ENCODE measurements at regions not wholly inside any gene's neighbourhood (a gene's known extent, or its start where the extent isn't known, plus 50 kb on each side); places are given as distances from the start of the nearest gene placed in this dataset.

DNA sequence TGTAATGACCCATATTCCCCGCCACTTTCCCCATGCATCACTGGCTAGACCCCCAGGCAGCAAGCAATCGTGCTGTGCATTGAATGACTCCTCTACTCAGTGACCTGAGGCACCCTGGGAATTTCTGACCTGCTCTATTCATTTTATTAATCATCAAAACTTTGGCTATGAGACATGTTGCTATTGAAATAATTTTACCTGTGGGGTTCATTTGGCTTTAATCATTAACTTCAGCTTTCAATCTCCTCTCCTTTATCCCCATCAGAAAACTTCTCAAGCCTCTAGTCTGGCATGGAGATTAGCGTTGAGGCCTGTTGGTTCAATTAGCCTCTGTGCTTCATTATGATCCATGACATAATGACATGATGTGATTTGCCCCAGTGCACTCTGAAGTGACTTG lies 429.0 kb downstream of the ZNF608 start:
- no peak overlapping the region for H3K9ac ChIP-seq (ENCODE audit: low read depth in 2 of 2, low read length in 2 of 2)
- TF ChIP-seq, protein P1, sequence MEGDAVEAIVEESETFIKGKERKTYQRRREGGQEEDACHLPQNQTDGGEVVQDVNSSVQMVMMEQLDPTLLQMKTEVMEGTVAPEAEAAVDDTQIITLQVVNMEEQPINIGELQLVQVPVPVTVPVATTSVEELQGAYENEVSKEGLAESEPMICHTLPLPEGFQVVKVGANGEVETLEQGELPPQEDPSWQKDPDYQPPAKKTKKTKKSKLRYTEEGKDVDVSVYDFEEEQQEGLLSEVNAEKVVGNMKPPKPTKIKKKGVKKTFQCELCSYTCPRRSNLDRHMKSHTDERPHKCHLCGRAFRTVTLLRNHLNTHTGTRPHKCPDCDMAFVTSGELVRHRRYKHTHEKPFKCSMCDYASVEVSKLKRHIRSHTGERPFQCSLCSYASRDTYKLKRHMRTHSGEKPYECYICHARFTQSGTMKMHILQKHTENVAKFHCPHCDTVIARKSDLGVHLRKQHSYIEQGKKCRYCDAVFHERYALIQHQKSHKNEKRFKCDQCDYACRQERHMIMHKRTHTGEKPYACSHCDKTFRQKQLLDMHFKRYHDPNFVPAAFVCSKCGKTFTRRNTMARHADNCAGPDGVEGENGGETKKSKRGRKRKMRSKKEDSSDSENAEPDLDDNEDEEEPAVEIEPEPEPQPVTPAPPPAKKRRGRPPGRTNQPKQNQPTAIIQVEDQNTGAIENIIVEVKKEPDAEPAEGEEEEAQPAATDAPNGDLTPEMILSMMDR (IDR thresholded peaks at IDR 0.05): no peak
- no peaks in the 10 kb centered on the region for H3K27me3 ChIP-seq
- H3K36me3 ChIP-seq: no peaks in the 10 kb centered on the region
- no peak overlapping the region for H3K27ac ChIP-seq
- no peaks in the 10 kb centered on the region for H3K4me1 ChIP-seq
- intact Hi-C loops (cut with DNase I): no loop called here
- no peak overlapping the region for H3K4me3 ChIP-seq
- no peak for DNase-seq
- H3K9me3 ChIP-seq: no peaks in the 10 kb centered on the region

DNA sequence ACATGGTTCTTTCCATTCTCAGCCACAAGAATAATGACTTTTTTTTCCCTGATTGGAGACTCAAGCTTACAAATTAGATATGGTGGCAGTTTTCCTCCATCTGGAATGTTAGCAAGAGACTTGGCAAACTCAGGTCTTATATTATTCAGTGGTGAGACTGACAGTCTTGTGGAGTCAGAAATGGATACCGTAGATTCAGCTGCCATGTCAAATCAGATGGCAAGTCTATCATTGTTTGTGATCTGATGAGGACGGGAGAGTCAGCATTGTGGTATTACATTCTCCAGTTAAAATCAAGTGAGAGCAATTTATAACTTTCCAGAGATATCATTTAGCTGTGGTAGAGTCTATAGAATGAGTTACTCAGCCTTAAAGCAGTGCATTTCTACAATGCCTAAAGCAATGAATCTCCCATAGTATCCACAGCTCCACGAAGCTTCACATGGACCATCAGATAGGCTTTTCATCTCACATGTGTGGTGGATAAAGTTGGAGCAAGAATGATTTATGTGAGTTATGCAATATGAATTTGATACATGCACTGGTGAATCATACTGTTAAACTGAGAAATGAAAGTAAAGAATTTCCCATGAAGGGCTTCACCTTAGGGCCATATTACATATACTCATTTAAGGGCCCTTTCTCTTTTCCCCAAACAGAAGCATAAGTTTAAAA lies 430.6 kb downstream of the ZNF608 start:
- Histone ChIP-seq H3K27me3 (no peaks in the 10 kb centered on the region), H3K9me3 (no peaks in the 10 kb centered on the region), H3K36me3 (no peaks in the 10 kb centered on the region), H3K4me3 (no peak overlapping the region), H3K4me1 (no peaks in the 10 kb centered on the region), H3K9ac (ENCODE audit: low read depth in 2 of 2, low read length in 2 of 2) (no peak overlapping the region), H3K27ac (no peak overlapping the region)
- intact Hi-C loops (cut with DNase I): no loop called here
- TF ChIP-seq, protein P1 (IDR thresholded peaks at IDR 0.05): no peak
- DNase-seq: no peak

DNA sequence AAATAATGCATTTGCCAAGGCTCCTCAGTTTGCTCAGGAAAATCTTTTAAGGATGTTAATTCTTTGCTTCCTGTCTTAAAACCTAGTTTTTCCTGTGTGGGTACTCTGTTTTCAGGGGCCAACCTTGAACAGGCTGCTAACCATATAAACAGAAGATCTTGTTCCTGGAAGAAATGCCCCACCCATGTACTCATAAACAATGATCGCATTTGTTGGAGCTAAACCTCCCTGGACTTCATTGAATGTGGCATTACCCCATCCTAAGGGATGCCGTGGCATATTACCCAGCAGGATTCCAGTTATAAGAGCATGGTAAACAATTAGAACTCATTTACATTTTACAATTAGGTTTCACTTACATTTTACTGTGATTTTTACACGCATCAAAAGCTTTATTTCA lies 436.0 kb downstream of the ZNF608 start:
- peak; percentile 24 for DNase-seq
- Histone ChIP-seq H3K36me3 (no peaks in the 10 kb centered on the region), H3K4me1 (no peaks in the 10 kb centered on the region), H3K9ac (ENCODE audit: low read depth in 2 of 2, low read length in 2 of 2) (no peak overlapping the region), H3K9me3 (no peaks in the 10 kb centered on the region), H3K4me3 (no peak overlapping the region), H3K27ac (no peak overlapping the region), H3K27me3 (no peaks in the 10 kb centered on the region)
- intact Hi-C loops (cut with DNase I): no loop called here
- TF ChIP-seq, protein P1 (IDR thresholded peaks at IDR 0.05): no peak

DNA sequence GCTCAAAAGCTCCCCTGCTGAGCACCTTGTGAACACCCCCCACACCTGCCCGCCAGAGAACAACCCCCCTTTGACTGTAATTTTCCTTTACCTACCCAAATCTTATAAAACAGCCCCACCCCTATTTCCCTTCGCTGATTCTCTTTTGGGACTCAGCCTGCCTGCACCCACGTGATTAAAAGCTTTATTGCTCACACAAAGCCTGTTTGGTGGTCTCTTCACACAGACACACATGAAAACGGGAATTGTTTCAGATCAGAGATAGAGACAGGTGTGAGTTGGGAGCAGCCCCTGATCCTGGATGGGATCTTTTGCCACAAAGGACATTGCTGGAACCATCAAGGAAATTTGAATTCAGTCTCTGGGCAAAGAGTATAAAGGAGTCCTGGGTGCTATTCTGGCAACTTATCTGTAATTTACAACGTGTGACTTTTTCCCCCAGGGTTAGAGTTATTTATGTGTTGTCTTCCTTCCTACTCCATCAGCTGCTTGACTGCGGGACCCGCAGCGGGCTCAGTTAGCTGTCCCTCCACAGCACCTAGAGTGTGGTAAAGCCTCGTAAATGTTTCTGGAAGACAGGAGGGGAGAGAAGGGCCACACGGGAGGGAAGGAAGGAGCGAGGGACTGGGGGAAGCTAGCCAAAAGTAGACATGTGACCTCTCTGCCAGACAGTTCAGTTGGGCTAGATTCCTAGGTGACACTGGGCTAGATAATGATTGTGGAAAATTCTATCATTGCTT lies 437.0 kb downstream of the ZNF608 start:
- TF ChIP-seq, protein P1 (IDR thresholded peaks at IDR 0.05): no peak
- no peaks in the 10 kb centered on the region for H3K27me3 ChIP-seq
- no peak for DNase-seq
- H3K36me3 ChIP-seq: no peaks in the 10 kb centered on the region
- intact Hi-C loops (cut with DNase I): no loop called here
- no peaks in the 10 kb centered on the region for H3K9me3 ChIP-seq
- no peak overlapping the region for H3K9ac ChIP-seq (ENCODE audit: low read depth in 2 of 2, low read length in 2 of 2)
- H3K4me1 ChIP-seq: no peaks in the 10 kb centered on the region
- no peak overlapping the region for H3K27ac ChIP-seq
- no peak overlapping the region for H3K4me3 ChIP-seq

DNA sequence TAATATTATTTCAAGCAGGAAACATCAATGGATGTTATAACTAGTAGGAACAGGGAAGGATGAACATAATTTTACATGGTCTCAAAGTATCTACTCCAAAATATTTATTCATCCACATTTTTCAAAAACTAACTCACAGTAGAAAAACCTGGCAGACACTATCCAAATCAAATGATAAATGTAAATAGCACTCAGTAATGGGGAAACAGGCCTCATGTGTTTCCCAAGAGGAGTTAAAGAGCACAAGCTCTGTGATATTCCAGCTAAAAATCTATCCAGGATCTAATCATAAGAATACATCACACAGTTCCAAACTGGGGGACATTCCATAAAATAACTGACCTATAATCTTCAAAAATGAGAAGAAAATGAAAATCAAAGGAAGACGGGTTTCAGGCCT lies 443.1 kb downstream of the ZNF608 start:
- Histone ChIP-seq H3K4me1 (no peaks in the 10 kb centered on the region), H3K36me3 (no peaks in the 10 kb centered on the region), H3K27me3 (no peaks in the 10 kb centered on the region), H3K4me3 (no peak overlapping the region), H3K27ac (no peak overlapping the region), H3K9me3 (no peaks in the 10 kb centered on the region), H3K9ac (ENCODE audit: low read depth in 2 of 2, low read length in 2 of 2) (no peak overlapping the region)
- intact Hi-C loops (cut with DNase I): no loop called here
- DNase-seq: no peak
- TF ChIP-seq, protein P1 (IDR thresholded peaks at IDR 0.05): no peak

Measured in colonic mucosa (tissue), 4 donors.